Epithelial cell of esophagus (primary cell): ENCODE measurements at regions not wholly inside any gene's neighbourhood (a gene's known extent, or its start where the extent isn't known, plus 50 kb on each side); places are given as distances from the start of the nearest gene placed in this dataset.

Source experiments
- DNase-seq: peaks from one replicate; pipeline ENCODE4 v3.0.0; 2010; ENCODE audit warnings: low read depth
- H3K4me3 ChIP-seq: 2 replicates; pipeline ENCODE4 v1.5.1; 2011; ENCODE audit warnings: mild to moderate bottlenecking, low read length, control low read depth
- TF ChIP-seq, protein P1 (sequence below): IDR thresholded peaks from 2 replicates; pipeline ENCODE4 v1.5.1; 2011; ENCODE audit warnings: low read depth, mild to moderate bottlenecking, low read length, control low read depth, inconsistent platforms; ENCODE audit not compliant: insufficient read depth; ENCODE audit errors: missing control alignments

DNA sequence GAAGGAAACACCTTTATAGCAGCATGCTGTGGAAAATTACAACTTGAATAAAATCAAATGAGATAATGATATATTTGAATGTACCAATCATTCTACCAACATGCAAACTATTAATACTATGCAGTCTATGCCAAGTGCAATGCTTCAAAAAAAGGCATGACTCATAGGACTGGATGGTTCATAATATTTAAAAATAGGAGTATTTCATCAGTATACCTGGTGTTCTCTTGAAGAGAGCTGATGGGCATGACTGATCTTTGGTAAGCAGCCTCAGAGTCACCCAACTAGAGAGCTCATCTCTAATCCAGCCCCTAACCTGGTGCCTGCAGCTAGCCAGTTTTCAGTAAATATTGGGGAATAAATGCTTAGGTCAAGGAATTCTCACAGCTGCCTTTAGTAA is 434.7 kb upstream of the ARRDC4 start:
- H3K4me3 ChIP-seq, result no peak overlapping the region
- TF ChIP-seq, protein P1, sequence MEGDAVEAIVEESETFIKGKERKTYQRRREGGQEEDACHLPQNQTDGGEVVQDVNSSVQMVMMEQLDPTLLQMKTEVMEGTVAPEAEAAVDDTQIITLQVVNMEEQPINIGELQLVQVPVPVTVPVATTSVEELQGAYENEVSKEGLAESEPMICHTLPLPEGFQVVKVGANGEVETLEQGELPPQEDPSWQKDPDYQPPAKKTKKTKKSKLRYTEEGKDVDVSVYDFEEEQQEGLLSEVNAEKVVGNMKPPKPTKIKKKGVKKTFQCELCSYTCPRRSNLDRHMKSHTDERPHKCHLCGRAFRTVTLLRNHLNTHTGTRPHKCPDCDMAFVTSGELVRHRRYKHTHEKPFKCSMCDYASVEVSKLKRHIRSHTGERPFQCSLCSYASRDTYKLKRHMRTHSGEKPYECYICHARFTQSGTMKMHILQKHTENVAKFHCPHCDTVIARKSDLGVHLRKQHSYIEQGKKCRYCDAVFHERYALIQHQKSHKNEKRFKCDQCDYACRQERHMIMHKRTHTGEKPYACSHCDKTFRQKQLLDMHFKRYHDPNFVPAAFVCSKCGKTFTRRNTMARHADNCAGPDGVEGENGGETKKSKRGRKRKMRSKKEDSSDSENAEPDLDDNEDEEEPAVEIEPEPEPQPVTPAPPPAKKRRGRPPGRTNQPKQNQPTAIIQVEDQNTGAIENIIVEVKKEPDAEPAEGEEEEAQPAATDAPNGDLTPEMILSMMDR, result no peak
- peak; percentile 73 for DNase-seq

DNA sequence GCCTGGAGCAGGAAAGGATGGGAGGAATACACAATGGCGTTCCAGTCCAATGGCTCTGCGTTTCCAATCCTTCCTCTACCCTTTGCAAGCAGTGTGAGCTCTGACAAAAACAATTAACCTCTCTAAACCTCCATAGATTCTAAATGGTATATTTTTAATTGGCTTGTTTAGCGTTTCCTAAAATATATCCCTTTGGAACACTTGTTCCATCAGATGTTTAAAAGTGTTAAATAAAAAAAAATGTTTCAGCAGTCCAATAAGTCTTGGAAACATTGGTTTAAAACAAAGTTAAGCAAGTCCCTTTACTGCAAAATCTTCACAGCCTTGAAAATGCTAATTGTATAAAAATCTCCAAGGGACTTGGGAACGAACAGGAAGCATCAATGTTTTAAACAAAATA is 432.3 kb upstream of the ARRDC4 start:
- DNase-seq, result no peak
- H3K4me3 ChIP-seq, result no peak overlapping the region
- TF ChIP-seq, protein P1, result no peak

DNA sequence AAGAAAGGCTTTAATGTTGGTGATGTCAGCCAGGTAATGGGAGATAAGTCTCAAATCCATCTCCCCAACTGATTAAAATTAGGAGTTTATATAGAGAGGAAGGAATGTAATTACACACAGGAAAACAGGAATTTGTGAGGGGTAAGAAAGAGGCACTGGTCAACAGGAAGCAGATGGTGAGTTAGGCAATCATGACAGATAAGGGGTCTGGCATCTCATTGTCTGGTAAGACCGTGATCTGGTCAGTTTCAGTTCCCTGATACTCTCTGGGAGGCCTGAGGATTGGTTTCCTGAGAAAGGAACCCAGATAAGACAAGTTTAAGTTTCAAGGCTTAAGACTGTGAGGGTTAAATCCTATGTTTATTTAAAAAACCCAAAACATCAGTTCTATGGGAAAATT is 414.7 kb upstream of the ARRDC4 start:
- no peak overlapping the region for H3K4me3 ChIP-seq
- TF ChIP-seq, protein P1, result no peak
- DNase-seq, result no peak

DNA sequence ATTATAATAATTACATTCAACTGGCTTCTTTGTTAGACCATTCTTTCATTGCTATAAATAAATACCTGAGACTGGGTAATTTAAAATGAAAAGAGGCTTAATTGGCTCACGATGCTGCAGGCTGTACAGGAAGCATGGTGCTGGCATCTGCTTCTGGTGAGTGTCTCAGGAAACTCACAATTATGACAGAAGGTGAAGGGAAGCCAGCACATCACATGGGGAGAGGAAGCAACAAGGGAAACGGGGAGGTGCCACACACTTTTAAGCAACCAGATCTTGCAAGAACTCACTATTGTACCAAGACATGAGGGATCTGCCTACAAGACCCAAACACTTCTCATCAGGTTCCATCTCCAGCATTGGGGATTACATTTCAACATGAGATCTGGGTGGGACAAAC is 413.1 kb upstream of the ARRDC4 start:
- DNase-seq, result no peak
- H3K4me3 ChIP-seq, result no peak overlapping the region
- TF ChIP-seq, protein P1, result no peak

DNA sequence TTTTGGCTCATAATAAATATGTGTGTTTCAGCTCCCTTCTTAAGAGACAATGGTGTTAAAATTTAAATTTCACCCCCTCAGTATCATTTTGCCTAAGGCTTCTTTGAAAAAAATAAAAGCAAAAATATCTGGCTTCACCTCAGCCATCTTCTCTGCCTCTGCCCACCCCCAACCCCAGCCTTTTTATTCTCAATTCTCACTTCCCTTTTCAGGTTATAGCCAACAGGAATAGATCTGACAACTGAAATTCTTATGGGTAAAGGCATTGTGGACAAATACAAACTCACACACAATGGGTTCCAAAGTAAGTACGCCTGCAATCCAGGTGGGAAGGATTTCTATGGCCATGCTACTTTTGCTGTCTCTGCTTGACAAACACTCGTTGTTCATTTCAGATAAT is 399.0 kb upstream of the ARRDC4 start:
- DNase-seq, result no peak
- no peak overlapping the region for H3K4me3 ChIP-seq
- TF ChIP-seq, protein P1, result no peak

DNA sequence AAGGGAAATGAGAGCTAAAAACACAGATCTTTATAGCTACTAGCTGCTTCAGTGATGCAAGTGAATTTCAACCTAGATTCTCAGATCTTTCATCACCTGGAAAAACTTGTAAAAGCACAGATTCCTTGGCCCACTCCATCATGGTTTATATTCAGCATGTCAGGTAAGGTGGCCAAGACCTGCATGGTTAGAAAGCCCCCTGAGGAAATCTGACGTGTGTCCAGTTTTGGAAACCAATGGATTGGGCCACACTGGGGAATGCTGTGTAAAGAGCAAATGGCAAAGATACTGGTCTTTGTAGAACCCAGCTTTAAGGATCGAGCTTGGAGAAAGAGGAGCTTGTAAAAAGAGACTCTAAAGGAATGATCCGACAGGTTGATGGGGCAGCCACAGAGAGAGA is 397.0 kb upstream of the ARRDC4 start:
- TF ChIP-seq, protein P1, result no peak
- DNase-seq, result no peak
- no peak overlapping the region for H3K4me3 ChIP-seq

DNA sequence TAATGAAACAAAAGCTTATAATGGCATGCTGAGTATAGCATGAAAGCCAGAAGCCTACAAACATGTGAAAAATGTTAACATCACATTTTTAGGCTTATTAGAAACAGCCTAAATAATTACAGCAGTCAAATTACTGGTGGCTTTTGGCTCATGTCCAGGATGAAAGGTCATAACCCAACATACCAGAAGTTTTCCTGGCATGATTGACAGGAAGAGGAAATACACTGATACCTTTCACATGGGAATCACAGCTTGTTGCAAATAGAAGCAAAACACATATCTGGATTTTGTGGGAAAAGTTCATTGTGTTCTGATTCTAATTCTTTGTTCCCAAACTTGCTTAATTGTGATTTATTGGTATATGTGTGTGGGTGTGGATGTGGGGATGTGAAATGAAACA is 393.5 kb upstream of the ARRDC4 start:
- peak; percentile 9 for DNase-seq
- H3K4me3 ChIP-seq, result no peak overlapping the region
- TF ChIP-seq, protein P1, result no peak
